Stomach smooth muscle (tissue), 2 donors: ENCODE measurements at regions not wholly inside any gene's neighbourhood (a gene's known extent, or its start where the extent isn't known, plus 50 kb on each side); places are given as distances from the start of the nearest gene placed in this dataset.

ENCODE experiments used
- H3K27ac ChIP-seq: one replicate; pipeline ENCODE4 v1.7.0; 2013; ENCODE audit warnings: mild to moderate bottlenecking, low read length, inconsistent platforms
- H3K27me3 ChIP-seq, 2 donors: one replicate each; pipeline ENCODE4 v1.7.0; 2013; ENCODE audit warnings: low read length in 2 of 2; ENCODE audit not compliant: insufficient read depth in 2 of 2, control insufficient read depth in 1 of 2
- H3K36me3 ChIP-seq, 2 donors: one replicate each; pipeline ENCODE4 v1.7.0; 2013; ENCODE audit warnings: low read length in 2 of 2; ENCODE audit not compliant: control insufficient read depth in 2 of 2, insufficient read depth in 2 of 2
- H3K4me1 ChIP-seq: one replicate; pipeline ENCODE4 v1.7.0; 2013; ENCODE audit warnings: low read length; ENCODE audit not compliant: control insufficient read depth, insufficient read depth
- H3K4me3 ChIP-seq, 2 donors: one replicate each; pipeline ENCODE4 v1.7.0; 2013; ENCODE audit warnings: low read length in 2 of 2
- H3K9ac ChIP-seq, 2 donors: one replicate each; pipeline ENCODE4 v1.7.0; 2013; ENCODE audit warnings: low read length in 2 of 2, mild to moderate bottlenecking in 1 of 2
- H3K9me3 ChIP-seq, 2 donors: one replicate each; pipeline ENCODE4 v1.7.0; 2013; ENCODE audit warnings: low read length in 2 of 2; ENCODE audit not compliant: control insufficient read depth in 2 of 2
- donor health status: healthy.
- donor health status: Pancreatic carcinoma.

DNA sequence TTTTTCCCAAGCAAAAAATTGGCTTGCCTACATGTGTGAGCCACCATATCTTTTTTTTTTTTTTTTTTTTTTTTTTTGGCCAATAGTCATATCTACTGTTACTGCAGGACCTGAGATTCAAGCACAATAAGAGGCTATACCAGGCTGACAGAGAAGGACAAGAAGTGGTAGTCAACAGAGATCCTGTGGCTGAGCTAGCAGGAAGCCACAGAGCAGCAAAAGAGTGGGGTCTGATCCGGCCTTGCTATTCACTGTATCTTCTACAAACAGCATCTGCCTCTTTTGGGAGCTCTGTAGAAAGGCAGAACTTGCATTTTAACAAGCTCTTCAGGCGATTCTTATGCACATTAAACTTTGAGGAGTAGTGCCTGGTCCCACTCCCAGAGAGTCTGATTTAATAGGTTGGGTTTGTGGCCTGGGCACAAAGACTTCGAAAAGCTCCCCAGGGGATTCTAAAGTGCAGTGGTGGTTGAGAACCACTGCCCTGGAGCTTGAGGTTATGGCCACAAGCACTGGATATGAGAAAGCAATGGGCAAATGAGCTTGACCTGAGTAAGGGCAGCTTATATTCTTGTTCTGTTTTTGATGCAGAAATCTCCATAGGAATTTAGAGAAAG lies 162.8 kb downstream of the PIK3R1 start:
- H3K9me3 ChIP-seq, result no peaks in the 10 kb centered on the region
- no peak overlapping the region for H3K9ac ChIP-seq
- no peak overlapping the region for H3K27ac ChIP-seq
- H3K36me3 ChIP-seq, result no peaks in the 10 kb centered on the region
- no peaks in the 10 kb centered on the region for H3K4me1 ChIP-seq
- H3K4me3 ChIP-seq, result no peak overlapping the region
- no peaks in the 10 kb centered on the region for H3K27me3 ChIP-seq

- no peaks in the 10 kb centered on the region for H3K36me3 ChIP-seq
- no peak overlapping the region for H3K27ac ChIP-seq
- H3K9me3 ChIP-seq, result no peaks in the 10 kb centered on the region
- H3K4me1 ChIP-seq, result no peaks in the 10 kb centered on the region
- no peaks in the 10 kb centered on the region for H3K27me3 ChIP-seq
- no peak overlapping the region for H3K4me3 ChIP-seq
- no peak overlapping the region for H3K9ac ChIP-seq
Observed at GRCh38 chr5:68379275-68380036, 163.9 kb downstream of the PIK3R1 start.

- no peaks in the 10 kb centered on the region for H3K9me3 ChIP-seq
- no peak overlapping the region for H3K27ac ChIP-seq
- H3K36me3 ChIP-seq, result no peaks in the 10 kb centered on the region
- H3K27me3 ChIP-seq, result no peaks in the 10 kb centered on the region
- no peak overlapping the region for H3K4me3 ChIP-seq
- H3K9ac ChIP-seq, result no peak overlapping the region
- no peaks in the 10 kb centered on the region for H3K4me1 ChIP-seq
Observed at GRCh38 chr5:68380078-68380477, 164.5 kb downstream of the PIK3R1 start.

GRCh38 chr5:68381060-68381459 lies 165.5 kb downstream of the PIK3R1 start:
- Histone ChIP-seq H3K27me3 (no peaks in the 10 kb centered on the region), H3K4me3 (no peak overlapping the region), H3K27ac (no peak overlapping the region), H3K9ac (no peak overlapping the region), H3K4me1 (no peaks in the 10 kb centered on the region), H3K36me3 (no peaks in the 10 kb centered on the region), H3K9me3 (no peaks in the 10 kb centered on the region)

DNA sequence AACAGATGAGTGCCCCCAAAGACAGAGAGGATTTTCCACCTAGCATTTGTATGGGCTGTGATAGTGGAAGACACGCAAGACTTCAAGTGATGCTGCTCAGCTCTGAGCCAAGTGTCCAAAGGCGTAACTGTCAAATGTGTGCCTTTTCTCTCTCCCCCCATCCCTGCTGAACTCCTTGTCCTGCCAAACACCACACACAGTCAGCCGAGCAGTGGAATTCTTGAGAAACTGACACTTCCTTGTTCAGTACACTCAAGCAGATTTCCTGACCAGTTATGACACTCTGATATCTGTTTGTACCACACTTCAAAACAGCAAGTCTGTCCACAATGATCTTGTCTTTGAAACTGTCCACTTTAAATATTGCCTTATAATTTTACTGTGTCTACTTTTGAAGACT lies 166.4 kb downstream of the PIK3R1 start:
- Histone ChIP-seq H3K9me3 (no peaks in the 10 kb centered on the region), H3K9ac (no peak overlapping the region), H3K36me3 (no peaks in the 10 kb centered on the region), H3K4me1 (no peaks in the 10 kb centered on the region), H3K4me3 (no peak overlapping the region), H3K27ac (no peak overlapping the region), H3K27me3 (no peaks in the 10 kb centered on the region)

- Histone ChIP-seq H3K4me1 (no peaks in the 10 kb centered on the region), H3K4me3 (no peak overlapping the region), H3K27me3 (no peaks in the 10 kb centered on the region), H3K9me3 (no peaks in the 10 kb centered on the region), H3K9ac (no peak overlapping the region), H3K36me3 (no peaks in the 10 kb centered on the region), H3K27ac (no peak overlapping the region)
Observed at GRCh38 chr5:68382640-68383039, 167.1 kb downstream of the PIK3R1 start.

GRCh38 chr5:68383888-68384310 lies 168.3 kb downstream of the PIK3R1 start:
- H3K4me3 ChIP-seq, result no peak overlapping the region
- H3K9me3 ChIP-seq, result no peaks in the 10 kb centered on the region
- no peak overlapping the region for H3K9ac ChIP-seq
- H3K27me3 ChIP-seq, result no peaks in the 10 kb centered on the region
- H3K4me1 ChIP-seq, result no peaks in the 10 kb centered on the region
- H3K36me3 ChIP-seq, result no peaks in the 10 kb centered on the region
- no peak overlapping the region for H3K27ac ChIP-seq

DNA sequence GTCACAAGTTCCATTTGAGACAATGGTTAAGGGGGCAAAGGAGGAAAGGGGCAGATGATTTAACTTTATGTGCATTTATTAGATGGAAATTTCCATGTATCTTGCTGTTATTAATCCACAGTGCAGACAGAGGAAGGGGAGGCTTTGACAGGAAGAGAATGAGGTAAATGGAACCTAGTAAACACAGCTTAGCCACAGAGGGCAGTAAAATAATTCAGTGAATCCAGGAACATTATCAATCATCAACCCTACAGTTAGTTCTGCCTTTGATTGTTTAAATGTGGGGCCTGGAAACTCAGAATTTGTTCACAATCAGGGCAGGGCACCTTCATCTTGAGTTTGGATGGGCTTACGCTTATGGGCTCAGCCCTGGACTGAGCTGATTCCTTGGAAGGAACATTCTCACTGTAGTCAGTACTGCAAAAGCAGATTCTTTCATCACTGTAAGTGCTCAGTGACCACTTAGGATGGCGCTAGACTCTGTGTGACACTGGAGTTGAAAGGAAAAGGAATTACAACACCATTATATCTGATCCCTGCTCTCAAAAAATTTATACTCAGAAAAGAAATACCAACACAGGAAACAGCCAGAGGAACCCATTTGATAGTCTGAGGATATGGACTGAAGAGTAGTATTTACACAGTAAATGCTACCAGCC lies 169.5 kb downstream of the PIK3R1 start:
- Histone ChIP-seq H3K27ac (no peak overlapping the region), H3K4me1 (no peaks in the 10 kb centered on the region), H3K9ac (no peak overlapping the region), H3K36me3 (no peaks in the 10 kb centered on the region), H3K9me3 (no peaks in the 10 kb centered on the region), H3K4me3 (no peak overlapping the region), H3K27me3 (no peaks in the 10 kb centered on the region)

- Histone ChIP-seq H3K9me3 (no peaks in the 10 kb centered on the region), H3K4me3 (no peak overlapping the region), H3K27me3 (no peaks in the 10 kb centered on the region), H3K9ac (no peak overlapping the region), H3K36me3 (no peaks in the 10 kb centered on the region), H3K27ac (no peak overlapping the region), H3K4me1 (no peaks in the 10 kb centered on the region)
Observed at GRCh38 chr5:68385936-68386335, 170.4 kb downstream of the PIK3R1 start.

DNA sequence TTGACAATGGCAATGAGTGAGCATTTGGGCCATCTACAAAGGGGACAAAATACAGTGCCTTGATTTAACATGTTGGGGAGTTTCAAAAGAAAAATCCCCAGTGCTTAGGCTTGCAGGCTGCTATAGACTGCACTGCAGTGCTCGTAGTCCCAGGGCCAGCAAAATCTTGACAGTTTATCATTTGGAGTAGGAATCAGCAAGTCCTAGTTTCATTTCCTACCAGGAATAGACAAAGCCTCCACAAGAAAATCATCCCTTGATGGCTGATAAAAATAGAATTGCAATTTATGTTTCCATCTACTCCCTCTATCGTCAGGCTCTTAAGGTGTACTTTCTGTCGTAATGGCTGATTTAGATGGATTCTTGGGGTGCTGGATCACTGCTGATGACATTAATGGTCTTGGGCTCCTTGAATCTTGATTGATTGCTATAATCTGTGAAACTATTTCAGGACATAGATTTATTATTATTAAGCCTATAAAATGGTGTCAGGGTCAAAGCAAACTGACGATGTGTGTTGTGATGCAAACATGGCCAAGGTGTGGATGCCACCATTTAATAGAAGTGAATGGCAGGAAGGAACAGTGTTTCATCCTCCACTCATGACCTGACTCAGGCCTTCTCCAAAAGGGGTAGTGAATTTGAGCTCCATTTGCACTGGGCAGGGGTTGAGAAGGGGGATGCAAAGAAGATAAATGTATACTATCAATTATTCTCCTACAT lies 171.7 kb downstream of the PIK3R1 start:
- Histone ChIP-seq H3K9ac (no peak overlapping the region), H3K4me3 (no peak overlapping the region), H3K27ac (no peak overlapping the region), H3K9me3 (no peaks in the 10 kb centered on the region), H3K27me3 (no peaks in the 10 kb centered on the region), H3K36me3 (no peaks in the 10 kb centered on the region), H3K4me1 (no peaks in the 10 kb centered on the region)
